KG1 (cell line): ENCODE measurements at regions not wholly inside any gene's neighbourhood (a gene's known extent, or its start where the extent isn't known, plus 50 kb on each side); places are given as distances from the start of the nearest gene placed in this dataset.

Experiments
- DNase-seq: peaks from one replicate; lab custom pipeline; 2025; lab: John Stamatoyannopoulos, UW

DNA sequence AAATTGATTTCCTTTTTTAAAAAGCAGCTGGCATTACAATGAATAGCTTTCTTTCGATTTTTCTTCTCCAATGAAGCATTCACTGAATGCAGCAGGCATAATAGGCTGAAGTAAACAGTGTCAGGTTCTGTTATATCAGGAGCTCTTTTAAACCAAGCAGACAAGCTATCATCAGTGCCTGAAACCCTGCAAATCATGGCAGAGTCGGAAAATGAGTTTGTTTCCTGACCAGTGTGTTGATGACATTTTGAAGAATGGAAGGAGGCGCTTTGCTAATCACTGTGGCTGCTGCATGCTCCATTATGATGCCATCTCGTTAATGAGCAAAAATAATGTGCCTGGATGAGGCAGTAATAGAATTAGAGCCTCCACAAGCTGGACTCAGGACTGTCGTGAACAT, 284.5 kb downstream of the ZNF608 start:
- DNase-seq = no peak

GRCh38 chr5:124461157-124461556, 285.3 kb downstream of the ZNF608 start:
- no peak for DNase-seq

DNA sequence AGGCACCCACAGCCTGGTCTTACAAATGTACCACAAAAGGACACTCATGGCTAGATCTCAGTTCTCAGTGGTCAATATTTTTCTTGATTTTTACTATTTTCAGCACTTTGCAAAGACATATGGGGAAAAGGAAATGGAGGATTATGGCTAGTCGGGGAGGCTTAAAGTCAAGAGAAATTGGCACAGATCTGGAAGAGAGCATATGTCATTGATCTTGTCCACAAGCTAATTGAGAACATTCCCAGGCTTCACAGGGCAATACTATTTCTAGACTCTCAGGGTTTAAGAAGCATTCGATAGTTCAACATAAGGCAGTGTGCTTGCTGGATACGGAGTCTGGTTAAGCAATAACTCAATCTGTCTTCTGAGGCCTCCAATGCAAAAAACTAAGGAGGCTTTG, 285.8 kb downstream of the ZNF608 start:
- DNase-seq = no peak

DNA sequence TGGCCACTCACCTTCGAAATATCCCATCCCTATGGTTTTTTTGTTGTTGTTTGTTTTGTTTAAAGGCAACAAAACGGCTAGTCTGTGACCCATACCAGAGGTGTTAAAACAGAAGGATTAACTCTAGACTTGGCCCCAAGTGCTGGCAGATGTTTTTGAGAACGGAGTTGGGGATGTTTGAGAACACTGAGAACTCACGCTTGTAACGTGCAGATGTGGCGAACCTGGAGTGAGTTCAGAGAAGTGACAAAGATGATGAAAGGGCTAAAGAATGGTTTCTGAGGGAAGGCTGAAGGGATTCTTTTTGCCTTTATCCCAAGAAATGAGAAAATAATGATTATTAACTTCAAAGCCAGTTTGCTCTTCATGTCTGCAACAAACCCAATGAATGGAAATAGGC, 286.5 kb downstream of the ZNF608 start:
- no peak for DNase-seq

- no peak for DNase-seq
Measured at GRCh38 chr5:124457901-124458300, 288.5 kb downstream of the ZNF608 start.

DNA sequence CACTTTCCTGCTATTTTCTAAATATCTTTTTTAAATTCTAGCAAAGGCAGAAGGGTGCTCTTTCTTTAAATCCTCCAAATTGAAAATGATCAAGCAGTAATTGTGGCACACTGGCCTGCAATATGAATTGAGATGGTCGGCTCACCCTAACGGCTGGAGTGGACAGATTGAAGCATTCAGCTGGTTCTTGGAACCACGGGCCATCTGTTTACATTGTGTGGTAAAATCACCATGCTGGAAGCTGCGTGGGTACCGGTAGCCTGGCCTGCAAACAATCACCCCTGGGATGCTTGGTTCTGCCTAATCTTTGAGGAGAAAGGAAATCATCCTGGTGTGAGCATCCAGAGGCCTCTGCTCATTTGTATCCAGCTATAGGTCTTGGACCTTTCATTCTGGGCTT, 289.3 kb downstream of the ZNF608 start:
- DNase-seq = no peak

GRCh38 chr5:124456249-124456648, 290.2 kb downstream of the ZNF608 start:
- no peak for DNase-seq

DNA sequence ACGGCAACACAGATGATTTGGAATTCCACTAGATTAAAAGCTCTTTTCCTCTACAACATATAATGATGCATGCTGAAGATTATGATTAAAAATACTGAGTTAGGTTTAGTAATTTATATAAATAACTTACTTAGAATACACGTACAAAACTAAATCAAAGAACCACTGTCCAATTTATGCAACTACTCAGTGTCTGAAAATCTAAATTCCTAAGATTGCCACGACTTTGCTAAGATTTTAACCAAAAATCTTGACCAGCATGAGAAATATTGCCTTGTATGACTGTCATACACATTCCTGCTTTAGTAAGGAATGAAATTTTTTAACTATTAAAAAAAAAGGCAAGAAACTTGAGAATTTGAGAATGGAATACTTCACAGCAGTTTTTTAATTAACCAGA, 292.4 kb downstream of the ZNF608 start:
- no peak for DNase-seq

DNA sequence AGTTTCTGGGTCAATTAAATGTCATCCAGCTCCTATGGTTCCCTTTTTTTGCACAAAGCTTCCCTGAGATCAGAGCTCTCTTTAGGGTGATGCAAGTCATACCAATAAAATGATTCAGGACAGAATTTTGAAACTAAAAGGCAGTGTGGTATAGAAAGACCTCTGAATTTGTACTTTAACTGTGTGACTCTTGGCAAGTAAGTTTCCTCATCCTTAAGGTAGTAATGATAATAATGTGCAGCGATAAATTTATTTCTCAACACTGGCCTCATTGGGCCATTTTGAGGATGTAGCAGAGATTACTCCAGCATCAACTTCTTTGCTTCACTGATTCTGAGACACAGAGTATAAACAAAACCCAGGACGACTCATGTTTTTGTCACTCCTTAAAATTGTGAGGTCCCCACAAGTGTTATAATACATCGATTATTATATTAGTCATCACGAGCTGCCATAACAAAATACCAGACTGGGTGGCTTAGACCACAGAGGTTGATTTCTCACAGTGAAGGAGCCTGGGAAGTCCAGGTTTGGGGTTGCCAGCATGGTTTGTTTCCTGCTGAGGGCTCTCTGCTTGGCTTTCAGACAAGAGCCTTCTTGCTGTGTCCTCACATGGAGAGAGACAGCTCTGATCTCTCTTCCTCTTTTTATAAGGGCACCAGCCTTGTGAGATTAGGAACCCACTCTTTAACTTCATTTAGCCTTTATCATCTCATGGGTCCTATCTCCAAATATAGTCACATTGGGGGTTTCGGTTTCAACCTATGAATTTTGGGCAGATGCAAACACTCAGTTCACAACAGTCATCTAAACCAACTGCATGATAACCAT, 293.0 kb downstream of the ZNF608 start:
- no peak for DNase-seq

DNA sequence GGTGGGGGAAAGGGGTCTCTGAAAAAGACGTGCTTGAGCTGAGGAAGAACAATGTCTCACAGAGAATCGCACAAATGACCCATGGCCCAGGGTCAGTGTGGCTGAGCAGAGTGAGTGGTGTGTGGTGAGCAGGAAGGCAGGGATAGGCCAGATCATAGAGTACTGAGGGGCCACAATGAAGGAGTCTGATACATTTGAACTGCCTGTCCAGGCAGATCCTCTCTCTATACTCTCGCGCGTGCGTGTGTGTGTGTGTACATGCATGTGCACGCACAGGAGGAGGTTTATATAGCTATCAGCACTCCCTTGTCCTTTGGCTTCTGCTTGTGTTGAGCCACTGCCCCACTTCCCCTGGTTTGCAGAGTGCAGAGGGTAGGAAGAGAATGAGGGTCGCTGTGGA, 294.0 kb downstream of the ZNF608 start:
- no peak for DNase-seq

DNA sequence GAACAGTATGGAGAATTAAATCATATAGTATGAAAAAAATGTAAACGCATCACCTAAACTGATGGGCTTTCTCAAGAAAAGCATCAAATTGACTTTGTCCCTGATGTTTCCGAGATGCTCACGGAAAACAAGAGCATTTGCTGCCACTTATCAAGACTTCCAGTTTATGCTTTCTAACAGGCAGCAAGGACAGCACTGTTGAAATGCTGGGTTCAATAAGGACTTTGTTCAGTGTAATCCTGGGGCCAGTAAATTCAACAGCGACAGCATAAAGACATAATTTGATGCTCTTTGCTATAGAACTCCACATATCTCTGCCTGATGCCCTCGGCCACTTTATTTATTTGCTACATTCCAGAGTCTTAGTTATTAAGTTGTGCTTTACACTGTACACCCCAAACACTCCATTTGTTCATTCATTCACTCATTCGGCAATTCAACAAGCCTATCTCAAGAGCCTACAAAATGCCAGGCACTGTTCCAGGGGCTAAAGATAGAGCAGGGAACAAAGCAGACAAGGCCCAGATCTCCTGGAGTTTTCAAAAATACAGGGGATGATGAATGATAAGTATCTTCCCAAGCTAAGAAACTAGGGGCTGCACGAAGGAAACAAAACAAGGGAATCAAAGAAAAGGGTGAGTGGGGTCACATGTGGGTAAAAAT, 294.6 kb downstream of the ZNF608 start:
- DNase-seq = no peak

- no peak for DNase-seq
Measured at GRCh38 chr5:124446120-124446519, 300.3 kb downstream of the ZNF608 start.

DNA sequence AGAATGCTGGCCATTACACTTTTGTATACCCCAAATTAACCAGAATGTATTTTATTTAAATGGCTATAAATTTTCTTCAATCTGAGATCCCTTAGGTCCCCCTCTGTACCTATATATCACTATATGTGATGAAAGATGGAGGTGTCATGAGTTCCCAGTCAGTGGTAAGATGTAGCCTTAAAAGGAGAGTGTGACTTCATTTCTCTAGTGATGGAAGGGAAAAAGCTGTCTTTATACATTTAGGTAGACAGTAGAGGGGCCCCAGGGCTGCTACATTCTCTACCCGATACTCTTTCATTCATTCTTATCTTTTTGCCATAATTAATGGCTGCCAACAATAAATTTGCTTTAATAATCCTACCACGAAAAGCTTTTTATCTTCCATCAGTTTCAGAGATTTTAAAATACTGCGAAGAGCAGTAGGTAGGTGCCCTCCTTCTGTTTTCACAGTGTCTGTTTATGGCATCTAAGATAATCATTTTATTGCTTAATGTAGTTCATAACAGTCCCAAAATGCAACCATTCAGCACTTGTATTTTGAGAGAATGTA, 301.3 kb downstream of the ZNF608 start:
- DNase-seq = no peak

DNA sequence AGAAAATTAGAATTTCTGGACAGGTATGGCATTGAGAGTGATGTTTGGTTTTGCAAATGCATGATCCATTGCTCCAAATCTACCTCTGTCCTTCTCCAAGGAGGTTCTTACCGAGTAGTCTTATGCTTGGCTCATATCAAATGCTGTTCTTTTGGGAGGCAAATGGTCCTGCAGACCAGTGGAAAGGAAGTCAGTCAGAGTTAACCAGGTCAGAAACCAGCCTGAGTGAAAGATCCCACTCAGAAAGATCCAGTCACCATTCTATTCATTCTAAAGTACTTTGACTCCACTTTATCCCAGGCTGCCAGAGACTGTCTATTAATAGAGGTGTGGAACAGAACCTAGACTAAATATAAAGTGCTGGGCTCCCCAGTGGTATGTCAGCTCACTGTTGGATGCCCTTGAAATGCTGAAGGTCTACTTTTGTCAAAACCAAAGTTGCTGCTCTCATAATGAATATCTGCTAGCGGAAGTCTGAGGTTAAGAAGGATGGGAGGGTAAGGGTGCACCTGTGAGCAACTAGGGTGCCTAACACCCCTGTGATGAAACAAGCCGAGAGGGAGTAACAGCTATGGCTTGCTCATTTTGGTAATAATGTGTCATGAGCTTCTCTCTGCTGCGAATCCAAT, 302.2 kb downstream of the ZNF608 start:
- no peak for DNase-seq

DNA sequence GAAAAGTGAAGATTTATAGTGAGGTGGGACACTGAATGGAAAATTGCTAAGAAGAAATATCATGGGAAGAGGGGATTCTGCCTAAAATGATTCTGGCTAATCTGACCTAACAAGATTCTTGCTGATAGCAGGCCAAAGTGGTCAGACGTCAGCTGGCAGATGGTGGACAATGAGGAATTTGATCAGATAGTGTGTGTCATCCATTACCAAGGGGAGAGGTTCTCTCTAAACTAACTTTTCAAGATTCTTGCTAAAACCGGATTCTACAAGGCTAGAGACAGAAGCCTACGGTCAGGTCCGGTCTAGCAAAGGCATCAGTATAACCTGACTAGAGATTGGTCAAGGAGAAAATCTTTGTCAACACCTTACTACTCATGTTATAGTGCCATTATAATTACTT, 306.0 kb downstream of the ZNF608 start:
- DNase-seq = no peak

GRCh38 chr5:124439609-124440008, 306.8 kb downstream of the ZNF608 start:
- no peak for DNase-seq

- no peak for DNase-seq
Measured at GRCh38 chr5:124438903-124439281, 307.5 kb downstream of the ZNF608 start.

GRCh38 chr5:124438026-124438902, 308.2 kb downstream of the ZNF608 start:
- no peak for DNase-seq

- no peak for DNase-seq
Measured at GRCh38 chr5:124436294-124436693, 310.1 kb downstream of the ZNF608 start.

GRCh38 chr5:124433170-124433569, 313.3 kb downstream of the ZNF608 start:
- DNase-seq = no peak

DNA sequence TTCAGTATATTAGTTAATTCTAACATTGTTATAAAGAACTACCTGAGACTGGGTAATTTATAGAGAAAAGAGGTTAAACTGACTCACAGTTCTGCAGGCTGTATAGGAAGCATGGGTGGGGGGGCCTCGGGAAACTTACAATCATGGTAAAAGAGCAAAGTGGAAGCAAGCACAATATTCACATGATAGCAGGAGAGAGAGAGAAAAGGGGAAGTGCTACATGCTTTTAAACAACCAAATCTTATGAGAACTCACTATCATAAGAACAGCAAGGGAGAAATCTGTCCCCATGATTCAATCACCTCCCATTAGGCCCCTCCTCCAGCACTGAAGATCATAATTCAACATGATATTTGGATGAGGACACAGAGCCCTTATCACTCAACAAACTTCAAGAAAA, 324.9 kb downstream of the ZNF608 start:
- no peak for DNase-seq

- no peak for DNase-seq
Measured at GRCh38 chr5:124420952-124421351, 325.5 kb downstream of the ZNF608 start.
